Omental fat pad (tissue), 3 donors: ENCODE measurements at regions not wholly inside any gene's neighbourhood (a gene's known extent, or its start where the extent isn't known, plus 50 kb on each side); places are given as distances from the start of the nearest gene placed in this dataset.

ENCODE experiments used
- ATAC-seq: fragments of 150-250 bp; one replicate; pipeline ENCODE4 v1.9.1; 2016; ENCODE audit warnings: mild to moderate bottlenecking, moderate library complexity; ENCODE audit not compliant: low FRiP score
- DNase-seq: peaks from one replicate; pipeline ENCODE4 v3.0.0-alpha.2; 2019; ENCODE audit warnings: low spot score
- CTCF ChIP-seq, 3 donors: fragments of 450-650 bp; IDR thresholded peaks; one replicate each; pipeline ENCODE4 v1.5.1; 2016 to 2017; ENCODE audit warnings: antibody characterized with exemption in 3 of 3, mild to moderate bottlenecking in 3 of 3, moderate library complexity in 2 of 3

- no peak for TF ChIP-seq CTCF (IDR thresholded peaks at IDR 0.05)
- DNase-seq (no peak), ATAC-seq (no peak)
Observed at GRCh38 chr19:29022599-29022998, 190.4 kb downstream of the UQCRFS1 start.

- TF ChIP-seq CTCF (IDR thresholded peaks at IDR 0.05), result no peak
- ATAC-seq (no peak), DNase-seq (no peak)
Observed at GRCh38 chr19:29022165-29022564, 190.8 kb downstream of the UQCRFS1 start.

GRCh38 chr19:29021232-29021916 is 191.6 kb downstream of the UQCRFS1 start:
- DNase-seq, result no peak

GRCh38 chr19:29019403-29019802 is 193.5 kb downstream of the UQCRFS1 start:
- no peak for ATAC-seq
- no peak for TF ChIP-seq CTCF (IDR thresholded peaks at IDR 0.05)
- DNase-seq, result no peak

More at GRCh38 chr19:29021232-29021916, 191.6 kb downstream of the UQCRFS1 start:
- ATAC-seq, result no peak
- no peak for TF ChIP-seq CTCF (IDR thresholded peaks at IDR 0.05)

- ATAC-seq (no peak), DNase-seq (no peak)
- no peak for TF ChIP-seq CTCF (IDR thresholded peaks at IDR 0.05)
Observed at GRCh38 chr19:29018542-29018941, 194.4 kb downstream of the UQCRFS1 start.

- DNase-seq (no peak), ATAC-seq (no peak)
- no peak for TF ChIP-seq CTCF (IDR thresholded peaks at IDR 0.05)
Observed at GRCh38 chr19:29017788-29018187, 195.2 kb downstream of the UQCRFS1 start.
